ENCODE measurements at regions not wholly inside any gene's neighbourhood (a gene's known extent, or its start where the extent isn't known, plus 50 kb on each side); places are given as distances from the start of the nearest gene placed in this dataset.

- intact Hi-C loops (cut with DNase I) = no loop called here
- Histone ChIP-seq H3K27me3 (ENCODE audit: insufficient read depth in 3 of 3, low read length in 2 of 3) (peaks cover 0 to 2% (median 0%) of the 10 kb centered on the region in 3 donors), H3K9me3 (no peaks in the 10 kb centered on the region), H3K36me3 (ENCODE audit: insufficient read depth in 1 of 2, low read depth in 1 of 2) (no peaks in the 10 kb centered on the region), H3K4me3 (no peak overlapping the region), H3K27ac (no peak overlapping the region), H3K4me1 (no peaks in the 10 kb centered on the region)
- DNase-seq (no peak), ATAC-seq (no peak)
- WGBS, 3 donors = 86 to 92% (median 91%) methylated on average over 3 of the region's 3 CpGs
- no peak for TF ChIP-seq CTCF (IDR thresholded peaks at IDR 0.05)
Observed at GRCh38 chr20:48066851-48067250, 281.6 kb upstream of the SULF2 start.

GRCh38 chr20:48066246-48066645 is 281.0 kb upstream of the SULF2 start:
- no peak overlapping the region for H3K4me3 ChIP-seq
- H3K27me3 ChIP-seq (ENCODE audit: insufficient read depth in 3 of 3, low read length in 2 of 3) = peaks cover 0 to 2% (median 0%) of the 10 kb centered on the region in 3 donors
- intact Hi-C loops (cut with DNase I) = no loop called here
- 46 to 58% (median 52%) methylated on average over 13 of the region's 13 CpGs for WGBS, 3 donors
- no peak for TF ChIP-seq CTCF (IDR thresholded peaks at IDR 0.05)
- no peaks in the 10 kb centered on the region for H3K9me3 ChIP-seq
- no peaks in the 10 kb centered on the region for H3K36me3 ChIP-seq (ENCODE audit: insufficient read depth in 1 of 2, low read depth in 1 of 2)
- H3K4me1 ChIP-seq = no peaks in the 10 kb centered on the region
- ATAC-seq = no peak
- no peak for DNase-seq
- H3K27ac ChIP-seq = no peak overlapping the region

- TF ChIP-seq CTCF (IDR thresholded peaks at IDR 0.05) = no peak
- Histone ChIP-seq H3K4me1 (no peaks in the 10 kb centered on the region), H3K36me3 (ENCODE audit: insufficient read depth in 1 of 2, low read depth in 1 of 2) (no peaks in the 10 kb centered on the region), H3K4me3 (no peak overlapping the region), H3K27ac (no peak overlapping the region), H3K9me3 (no peaks in the 10 kb centered on the region), H3K27me3 (ENCODE audit: insufficient read depth in 3 of 3, low read length in 2 of 3) (peaks cover 0 to 2% (median 0%) of the 10 kb centered on the region in 3 donors)
- no peak for ATAC-seq
- DNase-seq = no peak
- WGBS, 3 donors = 81 to 93% (median 89%) methylated on average over 1 of the region's 1 CpG
- intact Hi-C loops (cut with DNase I) = no loop called here
Observed at GRCh38 chr20:48065833-48066232, 280.6 kb upstream of the SULF2 start.

GRCh38 chr20:48064929-48065328 is 279.6 kb upstream of the SULF2 start:
- Histone ChIP-seq H3K27ac (no peak overlapping the region), H3K9me3 (no peaks in the 10 kb centered on the region), H3K4me1 (no peaks in the 10 kb centered on the region), H3K4me3 (no peak overlapping the region), H3K27me3 (ENCODE audit: insufficient read depth in 3 of 3, low read length in 2 of 3) (peaks cover 0 to 2% (median 0%) of the 10 kb centered on the region in 3 donors), H3K36me3 (ENCODE audit: insufficient read depth in 1 of 2, low read depth in 1 of 2) (no peaks in the 10 kb centered on the region)
- ATAC-seq = no peak
- DNase-seq = no peak
- TF ChIP-seq CTCF (IDR thresholded peaks at IDR 0.05) = no peak
- intact Hi-C loops (cut with DNase I) = no loop called here
- WGBS, 3 donors = 73 to 81% (median 79%) methylated on average over 4 of the region's 4 CpGs
